ENCODE measurements at regions not wholly inside any gene's neighbourhood (a gene's known extent, or its start where the extent isn't known, plus 50 kb on each side); places are given as distances from the start of the nearest gene placed in this dataset.

DNA sequence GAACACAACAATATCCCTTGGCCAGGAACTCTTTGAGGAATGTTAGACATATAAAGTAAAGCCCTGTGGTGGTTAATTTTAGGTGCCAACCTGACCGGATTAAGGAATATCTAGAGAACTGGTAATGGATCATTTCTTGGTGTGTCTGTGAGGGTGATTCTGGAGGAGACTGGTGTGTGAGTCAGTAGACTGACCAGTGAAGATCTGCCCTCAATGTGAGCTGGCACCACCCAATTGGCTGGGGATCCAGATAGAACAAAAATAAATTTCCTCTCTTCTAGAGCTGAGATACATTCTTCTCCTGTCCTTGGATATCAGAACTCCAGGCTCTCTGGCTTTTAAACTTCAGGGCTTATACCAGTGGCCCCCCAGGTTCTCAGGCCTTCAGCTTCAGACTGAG, 56.2 kb upstream of the TNPO1 start:
- Histone ChIP-seq H3K4me3 (ENCODE audit: low read depth, low read length) (no peak overlapping the region), H3K27ac (ENCODE audit: insufficient read depth, low read length, poor library complexity, severe bottlenecking) (no peak overlapping the region), H3K4me1 (ENCODE audit: control insufficient read depth, insufficient read depth, low read length, poor library complexity, severe bottlenecking) (no peaks in the 10 kb centered on the region), H3K27me3 (ENCODE audit: control insufficient read depth, insufficient read depth, low read length) (peaks cover 7% of the 10 kb centered on the region), H3K36me3 (ENCODE audit: control insufficient read depth, insufficient read depth, low read length) (no peaks in the 10 kb centered on the region), H3K9me3 (ENCODE audit: control insufficient read depth in 2 of 2, low read length in 2 of 2) (peaks cover 0 to 3% of the 10 kb centered on the region in 2 experiments)
- no peaks in the 10 kb centered on the region for H3K36me3 Mint-ChIP-seq
- peaks cover 0 to 4% (median 0%) of the 10 kb centered on the region in 7 donors for H3K9me3 Mint-ChIP-seq
- peaks cover 26% of the 10 kb centered on the region for H3K27me3 Mint-ChIP-seq
- no peaks in the 10 kb centered on the region for H3K4me1 Mint-ChIP-seq
- DNase-seq, result no peak
- no peak for ATAC-seq (ENCODE audit: low read depth in 2 of 2)
- H3K27ac Mint-ChIP-seq, result no peak overlapping the region
- H3K4me3 Mint-ChIP-seq, result no peak overlapping the region

DNA sequence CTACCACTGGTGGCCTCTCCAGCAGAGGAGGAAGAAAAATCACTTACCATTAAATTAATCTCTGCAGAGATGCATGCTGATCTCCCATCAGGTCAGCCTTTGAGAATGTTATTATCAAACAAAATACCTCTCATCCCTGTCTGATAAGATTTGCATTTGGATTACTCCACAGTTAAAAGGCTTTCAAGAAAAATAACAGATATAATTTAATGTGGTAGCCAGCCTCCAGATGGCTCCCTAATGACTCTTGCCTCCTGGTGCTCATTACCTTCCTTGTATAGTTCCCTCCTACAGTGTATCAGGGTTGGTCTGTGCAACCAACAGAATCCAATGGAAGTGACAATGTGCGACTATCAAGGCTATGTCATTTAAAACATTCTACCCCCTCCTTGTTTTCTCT, 63.6 kb upstream of the TNPO1 start:
- Mint-ChIP-seq H3K27ac (no peak overlapping the region), H3K27me3 (peaks cover 4% of the 10 kb centered on the region), H3K9me3 (peaks cover 0 to 2% (median 0%) of the 10 kb centered on the region in 7 donors), H3K4me1 (no peaks in the 10 kb centered on the region), H3K4me3 (no peak overlapping the region), H3K36me3 (no peaks in the 10 kb centered on the region)
- Histone ChIP-seq H3K4me3 (ENCODE audit: low read depth, low read length) (no peak overlapping the region), H3K27ac (ENCODE audit: insufficient read depth, low read length, poor library complexity, severe bottlenecking) (no peak overlapping the region), H3K4me1 (ENCODE audit: control insufficient read depth, insufficient read depth, low read length, poor library complexity, severe bottlenecking) (no peaks in the 10 kb centered on the region), H3K9me3 (ENCODE audit: control insufficient read depth in 2 of 2, low read length in 2 of 2) (peaks cover 0 to 3% of the 10 kb centered on the region in 2 experiments), H3K36me3 (ENCODE audit: control insufficient read depth, insufficient read depth, low read length) (no peaks in the 10 kb centered on the region), H3K27me3 (ENCODE audit: control insufficient read depth, insufficient read depth, low read length) (peaks cover 9% of the 10 kb centered on the region)
- ATAC-seq (ENCODE audit: low read depth in 2 of 2) (no peak), DNase-seq (no peak)

GRCh38 chr5:72749362-72749997, 67.0 kb upstream of the TNPO1 start:
- Mint-ChIP-seq H3K4me3 (no peak overlapping the region), H3K27me3 (peaks cover 10% of the 10 kb centered on the region), H3K27ac (no peak overlapping the region), H3K9me3 (peaks cover 0 to 3% (median 0%) of the 10 kb centered on the region in 7 donors), H3K4me1 (no peaks in the 10 kb centered on the region), H3K36me3 (no peaks in the 10 kb centered on the region)
- ATAC-seq (ENCODE audit: low read depth in 2 of 2), result no peak
- Histone ChIP-seq H3K4me1 (ENCODE audit: control insufficient read depth, insufficient read depth, low read length, poor library complexity, severe bottlenecking) (no peaks in the 10 kb centered on the region), H3K36me3 (ENCODE audit: control insufficient read depth, insufficient read depth, low read length) (no peaks in the 10 kb centered on the region), H3K4me3 (ENCODE audit: low read depth, low read length) (no peak overlapping the region), H3K9me3 (ENCODE audit: control insufficient read depth in 2 of 2, low read length in 2 of 2) (no peaks in the 10 kb centered on the region), H3K27ac (ENCODE audit: insufficient read depth, low read length, poor library complexity, severe bottlenecking) (no peak overlapping the region), H3K27me3 (ENCODE audit: control insufficient read depth, insufficient read depth, low read length) (peaks cover 4% of the 10 kb centered on the region)
- no peak for DNase-seq

DNA sequence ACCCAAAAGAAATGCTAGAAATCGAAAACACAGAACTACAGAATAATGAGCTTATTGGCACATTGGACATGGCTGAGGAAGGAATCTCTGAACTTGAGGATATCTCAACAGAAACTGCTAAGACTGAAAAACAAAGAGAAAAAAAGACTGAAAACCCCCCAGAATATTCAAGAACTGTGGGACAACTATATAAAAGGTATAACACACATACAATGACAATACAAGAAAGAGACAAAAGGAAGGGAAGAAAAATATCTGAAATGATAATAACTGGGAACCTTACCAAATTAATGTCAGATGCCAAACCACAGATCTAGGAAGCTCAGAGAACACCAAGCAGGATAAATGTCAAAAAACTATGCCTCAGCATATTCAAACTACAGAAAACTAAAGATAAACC, 68.6 kb upstream of the TNPO1 start:
- no peaks in the 10 kb centered on the region for H3K36me3 Mint-ChIP-seq
- no peaks in the 10 kb centered on the region for H3K36me3 ChIP-seq (ENCODE audit: control insufficient read depth, insufficient read depth, low read length)
- DNase-seq, result no peak
- peaks cover 17% of the 10 kb centered on the region for H3K27me3 Mint-ChIP-seq
- H3K27ac ChIP-seq (ENCODE audit: insufficient read depth, low read length, poor library complexity, severe bottlenecking), result no peak overlapping the region
- H3K4me3 Mint-ChIP-seq, result no peak overlapping the region
- no peaks in the 10 kb centered on the region for H3K4me1 ChIP-seq (ENCODE audit: control insufficient read depth, insufficient read depth, low read length, poor library complexity, severe bottlenecking)
- no peaks in the 10 kb centered on the region for H3K4me1 Mint-ChIP-seq
- H3K27ac Mint-ChIP-seq, result peak overlapping the region in 1 of 3 donors; percentile 87
- no peaks in the 10 kb centered on the region for H3K9me3 ChIP-seq (ENCODE audit: control insufficient read depth in 2 of 2, low read length in 2 of 2)
- H3K27me3 ChIP-seq (ENCODE audit: control insufficient read depth, insufficient read depth, low read length), result peaks cover 3% of the 10 kb centered on the region
- no peak for ATAC-seq (ENCODE audit: low read depth in 2 of 2)
- H3K9me3 Mint-ChIP-seq, result peaks cover 0 to 3% (median 0%) of the 10 kb centered on the region in 7 donors
- H3K4me3 ChIP-seq (ENCODE audit: low read depth, low read length), result no peak overlapping the region

GRCh38 chr5:72746736-72747135, 69.7 kb upstream of the TNPO1 start:
- no peak overlapping the region for H3K27ac Mint-ChIP-seq

GRCh38 chr5:72744136-72744535, 72.3 kb upstream of the TNPO1 start:
- no peak overlapping the region for H3K27ac Mint-ChIP-seq
- Histone ChIP-seq H3K4me1 (ENCODE audit: control insufficient read depth, insufficient read depth, low read length, poor library complexity, severe bottlenecking) (no peaks in the 10 kb centered on the region), H3K36me3 (ENCODE audit: control insufficient read depth, insufficient read depth, low read length) (no peaks in the 10 kb centered on the region), H3K9me3 (ENCODE audit: control insufficient read depth in 2 of 2, low read length in 2 of 2) (no peaks in the 10 kb centered on the region), H3K4me3 (ENCODE audit: low read depth, low read length) (no peak overlapping the region), H3K27me3 (ENCODE audit: control insufficient read depth, insufficient read depth, low read length) (peaks cover 3% of the 10 kb centered on the region), H3K27ac (ENCODE audit: insufficient read depth, low read length, poor library complexity, severe bottlenecking) (no peak overlapping the region)
- H3K27me3 Mint-ChIP-seq, result peaks cover 21% of the 10 kb centered on the region
- ATAC-seq (ENCODE audit: low read depth in 2 of 2) (no peak), DNase-seq (no peak)
- H3K4me1 Mint-ChIP-seq, result no peaks in the 10 kb centered on the region
- H3K36me3 Mint-ChIP-seq, result no peaks in the 10 kb centered on the region
- H3K9me3 Mint-ChIP-seq, result peaks cover 0 to 3% (median 0%) of the 10 kb centered on the region in 7 donors
- no peak overlapping the region for H3K4me3 Mint-ChIP-seq

More at GRCh38 chr5:72746736-72747135, 69.7 kb upstream of the TNPO1 start:
- H3K36me3 ChIP-seq (ENCODE audit: control insufficient read depth, insufficient read depth, low read length), result no peaks in the 10 kb centered on the region
- Mint-ChIP-seq H3K36me3 (no peaks in the 10 kb centered on the region), H3K4me3 (no peak overlapping the region), H3K9me3 (peaks cover 0 to 3% (median 0%) of the 10 kb centered on the region in 7 donors), H3K27me3 (peaks cover 17% of the 10 kb centered on the region), H3K4me1 (no peaks in the 10 kb centered on the region)
- no peak overlapping the region for H3K4me3 ChIP-seq (ENCODE audit: low read depth, low read length)
- no peak overlapping the region for H3K27ac ChIP-seq (ENCODE audit: insufficient read depth, low read length, poor library complexity, severe bottlenecking)
- H3K9me3 ChIP-seq (ENCODE audit: control insufficient read depth in 2 of 2, low read length in 2 of 2), result no peaks in the 10 kb centered on the region
- DNase-seq (no peak), ATAC-seq (ENCODE audit: low read depth in 2 of 2) (no peak)
- no peaks in the 10 kb centered on the region for H3K4me1 ChIP-seq (ENCODE audit: control insufficient read depth, insufficient read depth, low read length, poor library complexity, severe bottlenecking)
- peaks cover 3% of the 10 kb centered on the region for H3K27me3 ChIP-seq (ENCODE audit: control insufficient read depth, insufficient read depth, low read length)

GRCh38 chr5:72741805-72742204, 74.7 kb upstream of the TNPO1 start:
- no peak overlapping the region for H3K4me3 ChIP-seq (ENCODE audit: low read depth, low read length)
- peaks cover 0 to 4% (median 0%) of the 10 kb centered on the region in 7 donors for H3K9me3 Mint-ChIP-seq
- peaks cover 21% of the 10 kb centered on the region for H3K27me3 Mint-ChIP-seq
- no peaks in the 10 kb centered on the region for H3K4me1 Mint-ChIP-seq
- H3K36me3 ChIP-seq (ENCODE audit: control insufficient read depth, insufficient read depth, low read length), result no peaks in the 10 kb centered on the region
- peaks cover 3% of the 10 kb centered on the region for H3K27me3 ChIP-seq (ENCODE audit: control insufficient read depth, insufficient read depth, low read length)
- no peaks in the 10 kb centered on the region for H3K36me3 Mint-ChIP-seq
- H3K4me1 ChIP-seq (ENCODE audit: control insufficient read depth, insufficient read depth, low read length, poor library complexity, severe bottlenecking), result no peaks in the 10 kb centered on the region
- no peak overlapping the region for H3K4me3 Mint-ChIP-seq
- ATAC-seq (ENCODE audit: low read depth in 2 of 2) (no peak), DNase-seq (no peak)
- H3K27ac ChIP-seq (ENCODE audit: insufficient read depth, low read length, poor library complexity, severe bottlenecking), result no peak overlapping the region
- H3K9me3 ChIP-seq (ENCODE audit: control insufficient read depth in 2 of 2, low read length in 2 of 2), result no peaks in the 10 kb centered on the region
- H3K27ac Mint-ChIP-seq, result no peak overlapping the region

DNA sequence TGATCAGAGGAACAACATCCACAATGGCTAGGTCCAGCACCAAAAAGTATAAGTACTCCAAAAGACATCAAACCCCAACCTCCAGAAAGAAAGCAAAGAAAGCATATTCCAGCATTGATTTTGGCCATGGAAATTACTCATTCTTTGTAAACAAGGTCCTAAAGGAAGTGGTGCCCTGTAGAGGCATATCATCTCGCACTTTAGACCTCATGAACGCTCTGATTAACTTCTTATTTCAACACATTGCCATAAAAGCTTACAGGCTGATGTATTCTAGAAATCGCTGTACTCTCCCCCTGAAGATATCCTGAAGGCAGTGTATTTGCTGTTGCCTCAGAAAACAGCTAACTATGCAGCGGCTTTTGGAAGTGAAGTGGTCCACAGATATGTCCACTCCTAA, 82.7 kb upstream of the TNPO1 start:
- no peaks in the 10 kb centered on the region for H3K27me3 Mint-ChIP-seq
- no peaks in the 10 kb centered on the region for H3K4me1 ChIP-seq (ENCODE audit: control insufficient read depth, insufficient read depth, low read length, poor library complexity, severe bottlenecking)
- H3K36me3 Mint-ChIP-seq, result no peaks in the 10 kb centered on the region
- no peak overlapping the region for H3K4me3 Mint-ChIP-seq
- no peaks in the 10 kb centered on the region for H3K9me3 ChIP-seq (ENCODE audit: control insufficient read depth in 2 of 2, low read length in 2 of 2)
- no peak for ATAC-seq (ENCODE audit: low read depth in 2 of 2)
- DNase-seq, result no peak
- no peak overlapping the region for H3K4me3 ChIP-seq (ENCODE audit: low read depth, low read length)
- no peak overlapping the region for H3K27ac ChIP-seq (ENCODE audit: insufficient read depth, low read length, poor library complexity, severe bottlenecking)
- H3K9me3 Mint-ChIP-seq, result peaks cover 0 to 4% (median under 1%) of the 10 kb centered on the region in 7 donors
- H3K4me1 Mint-ChIP-seq, result no peaks in the 10 kb centered on the region
- H3K27me3 ChIP-seq (ENCODE audit: control insufficient read depth, insufficient read depth, low read length), result no peaks in the 10 kb centered on the region
- no peaks in the 10 kb centered on the region for H3K36me3 ChIP-seq (ENCODE audit: control insufficient read depth, insufficient read depth, low read length)
- no peak overlapping the region for H3K27ac Mint-ChIP-seq
